ENCODE measurements at regions not wholly inside any gene's neighbourhood (a gene's known extent, or its start where the extent isn't known, plus 50 kb on each side); places are given as distances from the start of the nearest gene placed in this dataset.

- no TSS peak for BruUV-seq (replicated peaks)
- no peaks in the 10 kb centered on the region for H3K36me3 ChIP-seq (ENCODE audit: low read depth)
- no peak overlapping the region for H3K27ac ChIP-seq
- intact Hi-C loops (cut with micrococcal nuclease; ENCODE audit: unreplicated experiment), result no loop called here
- DNase-seq, result no peak
- H3K27me3 ChIP-seq (ENCODE audit: insufficient read depth, low read depth), result no peaks in the 10 kb centered on the region
- no peaks in the 10 kb centered on the region for H3K4me1 ChIP-seq (replicated peaks; ENCODE audit: insufficient read depth)
- no peaks in the 10 kb centered on the region for H3K79me2 ChIP-seq (ENCODE audit: low read depth)
- H3K9me2 ChIP-seq (ENCODE audit: insufficient read depth), result no peaks in the 10 kb centered on the region
- no peaks in the 10 kb centered on the region for H4K20me1 ChIP-seq (ENCODE audit: insufficient read depth)
- CTCF ChIA-PET, result no interaction called here
- H3K9me3 ChIP-seq (ENCODE audit: insufficient read depth, low read depth), result no peaks in the 10 kb centered on the region
- H3K4me2 ChIP-seq, result no peak overlapping the region
- H2AFZ ChIP-seq, result no peak overlapping the region
- H3F3A ChIP-seq (ENCODE audit: insufficient read depth, low read depth), result no peaks in the 10 kb centered on the region
- TF ChIP-seq EZH2 (IDR thresholded peaks at IDR 0.05; ENCODE audit: low read depth), result no peak
- TF ChIP-seq, protein P1, sequence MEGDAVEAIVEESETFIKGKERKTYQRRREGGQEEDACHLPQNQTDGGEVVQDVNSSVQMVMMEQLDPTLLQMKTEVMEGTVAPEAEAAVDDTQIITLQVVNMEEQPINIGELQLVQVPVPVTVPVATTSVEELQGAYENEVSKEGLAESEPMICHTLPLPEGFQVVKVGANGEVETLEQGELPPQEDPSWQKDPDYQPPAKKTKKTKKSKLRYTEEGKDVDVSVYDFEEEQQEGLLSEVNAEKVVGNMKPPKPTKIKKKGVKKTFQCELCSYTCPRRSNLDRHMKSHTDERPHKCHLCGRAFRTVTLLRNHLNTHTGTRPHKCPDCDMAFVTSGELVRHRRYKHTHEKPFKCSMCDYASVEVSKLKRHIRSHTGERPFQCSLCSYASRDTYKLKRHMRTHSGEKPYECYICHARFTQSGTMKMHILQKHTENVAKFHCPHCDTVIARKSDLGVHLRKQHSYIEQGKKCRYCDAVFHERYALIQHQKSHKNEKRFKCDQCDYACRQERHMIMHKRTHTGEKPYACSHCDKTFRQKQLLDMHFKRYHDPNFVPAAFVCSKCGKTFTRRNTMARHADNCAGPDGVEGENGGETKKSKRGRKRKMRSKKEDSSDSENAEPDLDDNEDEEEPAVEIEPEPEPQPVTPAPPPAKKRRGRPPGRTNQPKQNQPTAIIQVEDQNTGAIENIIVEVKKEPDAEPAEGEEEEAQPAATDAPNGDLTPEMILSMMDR (conservative IDR thresholded peaks at IDR 0.05), result no peak
- H3K4me3 ChIP-seq, result no peak overlapping the region
- POLR2A ChIA-PET (ENCODE audit: unreplicated experiment), result no interaction called here
These were observed 61.0 kb downstream of the BEX3 start for GRCh38 chrX:103437147-103437873.

DNA sequence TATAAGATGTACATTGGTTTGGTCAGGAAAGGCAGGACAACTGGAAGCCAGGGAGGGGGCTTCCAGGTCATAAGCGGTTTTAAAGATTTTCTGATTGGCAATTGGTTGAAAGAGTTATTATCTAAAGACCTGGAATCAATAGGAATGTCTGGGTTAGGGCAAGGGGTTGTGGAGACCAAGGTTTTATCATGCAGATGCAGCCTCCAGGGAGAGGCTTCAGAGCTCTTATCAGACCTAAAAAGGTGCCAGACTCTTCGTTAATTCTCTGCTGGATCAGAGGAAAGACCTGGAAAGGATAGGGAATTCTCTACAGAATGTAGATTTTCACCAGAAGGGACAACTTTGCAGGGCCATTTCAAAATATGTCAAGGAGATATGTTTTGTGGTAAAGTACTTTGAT is 62.8 kb downstream of the BEX3 start:
- H3K4me3 ChIP-seq, result no peak overlapping the region
- H3K9me3 ChIP-seq (ENCODE audit: insufficient read depth, low read depth), result no peaks in the 10 kb centered on the region
- H3K27ac ChIP-seq, result no peak overlapping the region
- no peak overlapping the region for H2AFZ ChIP-seq
- TF ChIP-seq, protein P1 (conservative IDR thresholded peaks at IDR 0.05), result no peak
- no peak for TF ChIP-seq EZH2 (IDR thresholded peaks at IDR 0.05; ENCODE audit: low read depth)
- no peaks in the 10 kb centered on the region for H4K20me1 ChIP-seq (ENCODE audit: insufficient read depth)
- H3K36me3 ChIP-seq (ENCODE audit: low read depth), result no peaks in the 10 kb centered on the region
- intact Hi-C loops (cut with micrococcal nuclease; ENCODE audit: unreplicated experiment), result no loop called here
- no peaks in the 10 kb centered on the region for H3K4me1 ChIP-seq (replicated peaks; ENCODE audit: insufficient read depth)
- H3K4me2 ChIP-seq, result no peak overlapping the region
- H3K27me3 ChIP-seq (ENCODE audit: insufficient read depth, low read depth), result no peaks in the 10 kb centered on the region
- ChIA-PET CTCF (no interaction called here), POLR2A (ENCODE audit: unreplicated experiment) (no interaction called here)
- no peaks in the 10 kb centered on the region for H3K9me2 ChIP-seq (ENCODE audit: insufficient read depth)
- no peaks in the 10 kb centered on the region for H3F3A ChIP-seq (ENCODE audit: insufficient read depth, low read depth)
- no TSS peak for BruUV-seq (replicated peaks)
- no peaks in the 10 kb centered on the region for H3K79me2 ChIP-seq (ENCODE audit: low read depth)
- DNase-seq, result no peak

GRCh38 chrX:103440621-103441020 is 64.3 kb downstream of the BEX3 start:
- H3F3A ChIP-seq (ENCODE audit: insufficient read depth, low read depth), result no peaks in the 10 kb centered on the region
- BruUV-seq (replicated peaks), result no TSS peak
- H4K20me1 ChIP-seq (ENCODE audit: insufficient read depth), result no peaks in the 10 kb centered on the region
- CTCF ChIA-PET, result no interaction called here
- no peak overlapping the region for H2AFZ ChIP-seq
- no peaks in the 10 kb centered on the region for H3K4me1 ChIP-seq (replicated peaks; ENCODE audit: insufficient read depth)
- H3K79me2 ChIP-seq (ENCODE audit: low read depth), result no peaks in the 10 kb centered on the region
- H3K9me3 ChIP-seq (ENCODE audit: insufficient read depth, low read depth), result no peaks in the 10 kb centered on the region
- no peaks in the 10 kb centered on the region for H3K27me3 ChIP-seq (ENCODE audit: insufficient read depth, low read depth)
- no peak overlapping the region for H3K4me2 ChIP-seq
- intact Hi-C loops (cut with micrococcal nuclease; ENCODE audit: unreplicated experiment), result no loop called here
- no peak overlapping the region for H3K4me3 ChIP-seq
- H3K27ac ChIP-seq, result no peak overlapping the region
- no peak for DNase-seq
- no peaks in the 10 kb centered on the region for H3K36me3 ChIP-seq (ENCODE audit: low read depth)
- TF ChIP-seq, protein P1 (conservative IDR thresholded peaks at IDR 0.05), result no peak
- no peak for TF ChIP-seq EZH2 (IDR thresholded peaks at IDR 0.05; ENCODE audit: low read depth)
- no peaks in the 10 kb centered on the region for H3K9me2 ChIP-seq (ENCODE audit: insufficient read depth)
- POLR2A ChIA-PET (ENCODE audit: unreplicated experiment), result no interaction called here

Measured in PC-9 (cell line).